ENCODE measurements at regions not wholly inside any gene's neighbourhood (a gene's known extent, or its start where the extent isn't known, plus 50 kb on each side); places are given as distances from the start of the nearest gene placed in this dataset.
"Not testable (repeated sequence)": the region's sequence is repeated elsewhere in the genome, so short reads cannot be mapped to it uniquely, and the experiment has no call there.

- H3K36me3 Mint-ChIP-seq (ENCODE audit: low read depth); H3K27ac Mint-ChIP-seq; H3K4me1 Mint-ChIP-seq; H3K4me3 Mint-ChIP-seq; ATAC-seq (replicated peaks); H3K9me3 Mint-ChIP-seq: not testable (repeated sequence)
- H3K27me3 Mint-ChIP-seq = peaks cover 15% of the 10 kb centered on the region
Measured at GRCh38 chr20:48516196-48516595, 311.6 kb downstream of the PREX1 start.

GRCh38 chr20:48514577-48514976 is 313.2 kb downstream of the PREX1 start:
- not testable (repeated sequence) for H3K4me3 Mint-ChIP-seq; H3K27ac Mint-ChIP-seq; H3K9me3 Mint-ChIP-seq; H3K4me1 Mint-ChIP-seq; H3K36me3 Mint-ChIP-seq (ENCODE audit: low read depth); ATAC-seq (replicated peaks)
- H3K27me3 Mint-ChIP-seq = peaks cover 17% of the 10 kb centered on the region

DNA sequence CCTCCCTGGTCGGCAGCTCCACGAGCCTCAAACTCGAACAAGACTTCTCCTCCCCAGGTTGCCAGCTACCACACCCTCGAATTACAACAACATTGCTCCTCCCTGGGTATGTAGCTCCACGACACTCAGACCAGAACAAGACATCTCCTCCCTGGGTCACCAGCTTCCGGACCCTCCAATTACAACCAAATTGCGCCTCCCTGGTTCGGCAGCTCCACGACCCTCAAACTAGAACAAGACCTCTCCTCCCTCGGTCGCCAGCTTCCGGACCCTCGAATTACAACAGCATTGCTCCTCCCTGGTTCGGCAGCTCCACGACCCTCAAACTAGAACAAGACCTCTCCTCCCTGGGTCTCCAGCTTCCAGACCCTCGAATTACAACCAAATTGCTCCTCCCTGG is 315.3 kb downstream of the PREX1 start:
- not testable (repeated sequence) for H3K27ac Mint-ChIP-seq; H3K4me1 Mint-ChIP-seq; H3K4me3 Mint-ChIP-seq; H3K9me3 Mint-ChIP-seq; H3K36me3 Mint-ChIP-seq (ENCODE audit: low read depth); ATAC-seq (replicated peaks)
- peaks cover 16% of the 10 kb centered on the region for H3K27me3 Mint-ChIP-seq

GRCh38 chr20:48505066-48505465 is 322.7 kb downstream of the PREX1 start:
- not testable (repeated sequence) for H3K4me1 Mint-ChIP-seq; H3K9me3 Mint-ChIP-seq; H3K27me3 Mint-ChIP-seq; ATAC-seq (replicated peaks); H3K27ac Mint-ChIP-seq; H3K4me3 Mint-ChIP-seq; H3K36me3 Mint-ChIP-seq (ENCODE audit: low read depth)

- Mint-ChIP-seq H3K4me1 (no peaks in the 10 kb centered on the region), H3K27ac (no peak overlapping the region), H3K27me3 (peaks cover 6% of the 10 kb centered on the region), H3K9me3 (no peaks in the 10 kb centered on the region), H3K36me3 (ENCODE audit: low read depth) (no peaks in the 10 kb centered on the region), H3K4me3 (no peak overlapping the region)
- no peak for ATAC-seq (replicated peaks)
Measured at GRCh38 chr20:48503166-48503815, 324.5 kb downstream of the PREX1 start.

- no peak overlapping the region for H3K4me3 Mint-ChIP-seq
- H3K9me3 Mint-ChIP-seq = no peaks in the 10 kb centered on the region
- H3K27ac Mint-ChIP-seq = no peak overlapping the region
- no peak for ATAC-seq (replicated peaks)
- no peaks in the 10 kb centered on the region for H3K36me3 Mint-ChIP-seq (ENCODE audit: low read depth)
- no peaks in the 10 kb centered on the region for H3K4me1 Mint-ChIP-seq
- peaks cover 6% of the 10 kb centered on the region for H3K27me3 Mint-ChIP-seq
Measured at GRCh38 chr20:48502758-48503157, 325.0 kb downstream of the PREX1 start.

GRCh38 chr20:48502016-48502415 is 325.8 kb downstream of the PREX1 start:
- no peak for ATAC-seq (replicated peaks)
- H3K4me1 Mint-ChIP-seq = no peaks in the 10 kb centered on the region
- no peak overlapping the region for H3K27ac Mint-ChIP-seq
- H3K36me3 Mint-ChIP-seq (ENCODE audit: low read depth) = no peaks in the 10 kb centered on the region
- peaks cover 6% of the 10 kb centered on the region for H3K27me3 Mint-ChIP-seq
- no peak overlapping the region for H3K4me3 Mint-ChIP-seq
- no peaks in the 10 kb centered on the region for H3K9me3 Mint-ChIP-seq

DNA sequence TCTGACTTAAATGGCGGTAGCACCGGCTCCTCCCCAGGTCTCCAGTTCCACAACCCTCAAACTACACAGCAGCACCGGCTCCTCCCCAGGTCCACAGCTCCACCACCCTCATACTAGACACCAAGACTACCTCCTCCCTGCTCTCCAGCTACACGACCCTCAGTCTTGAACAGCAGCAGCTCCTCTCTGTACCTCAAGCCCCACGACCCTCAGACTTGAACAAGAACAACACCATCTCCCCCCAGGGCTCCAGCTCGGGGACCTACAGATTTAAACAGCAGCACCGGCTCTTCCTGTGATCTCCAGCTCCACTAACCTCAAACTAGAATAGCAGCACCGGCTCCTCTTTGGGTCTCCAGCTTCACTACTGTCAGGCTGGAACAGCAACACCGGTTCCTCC is 326.9 kb downstream of the PREX1 start:
- H3K9me3 Mint-ChIP-seq; H3K27ac Mint-ChIP-seq; ATAC-seq (replicated peaks); H3K36me3 Mint-ChIP-seq (ENCODE audit: low read depth); H3K4me3 Mint-ChIP-seq; H3K27me3 Mint-ChIP-seq; H3K4me1 Mint-ChIP-seq: not testable (repeated sequence)

- ATAC-seq (replicated peaks); H3K9me3 Mint-ChIP-seq: not testable (repeated sequence)
Measured at GRCh38 chr20:48498939-48499338, 328.9 kb downstream of the PREX1 start.

GRCh38 chr20:48498125-48498524 is 329.7 kb downstream of the PREX1 start:
- H3K27ac Mint-ChIP-seq; H3K36me3 Mint-ChIP-seq (ENCODE audit: low read depth); H3K4me3 Mint-ChIP-seq; H3K27me3 Mint-ChIP-seq; ATAC-seq (replicated peaks); H3K9me3 Mint-ChIP-seq; H3K4me1 Mint-ChIP-seq: not testable (repeated sequence)

More at GRCh38 chr20:48498939-48499338, 328.9 kb downstream of the PREX1 start:
- H3K4me3 Mint-ChIP-seq; H3K27me3 Mint-ChIP-seq; H3K27ac Mint-ChIP-seq; H3K4me1 Mint-ChIP-seq; H3K36me3 Mint-ChIP-seq (ENCODE audit: low read depth): not testable (repeated sequence)

- H3K4me1 Mint-ChIP-seq = no peaks in the 10 kb centered on the region
Measured at GRCh38 chr20:48493966-48494365, 333.8 kb downstream of the PREX1 start.

DNA sequence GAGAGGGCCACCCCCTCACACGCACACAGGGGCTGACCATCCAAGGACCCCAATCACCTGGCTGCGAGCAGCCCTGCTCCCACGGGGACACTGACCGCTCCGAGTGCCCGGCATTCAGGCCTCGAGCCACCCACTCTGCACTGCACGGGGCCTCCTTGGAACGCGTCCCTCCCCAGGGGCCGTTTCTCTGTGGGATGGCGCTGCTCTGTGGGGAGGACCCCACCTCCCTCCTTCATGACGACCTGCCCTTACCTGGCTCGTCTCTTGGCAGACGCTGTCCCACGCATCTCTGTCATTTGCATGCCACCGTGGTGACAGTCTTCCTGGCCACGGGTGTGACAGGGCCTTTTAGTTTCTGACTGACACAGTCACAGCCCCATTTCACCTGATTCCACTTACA is 334.5 kb downstream of the PREX1 start:
- ATAC-seq (replicated peaks); H3K4me1 Mint-ChIP-seq; H3K36me3 Mint-ChIP-seq (ENCODE audit: low read depth); H3K9me3 Mint-ChIP-seq; H3K27ac Mint-ChIP-seq; H3K4me3 Mint-ChIP-seq: not testable (repeated sequence)
- peaks cover 21% of the 10 kb centered on the region for H3K27me3 Mint-ChIP-seq

More at GRCh38 chr20:48493966-48494365, 333.8 kb downstream of the PREX1 start:
- H3K27ac Mint-ChIP-seq = no peak overlapping the region
- no peaks in the 10 kb centered on the region for H3K9me3 Mint-ChIP-seq
- H3K4me3 Mint-ChIP-seq = no peak overlapping the region
- H3K36me3 Mint-ChIP-seq (ENCODE audit: low read depth) = no peaks in the 10 kb centered on the region
- peaks cover 17% of the 10 kb centered on the region for H3K27me3 Mint-ChIP-seq
- no peak for ATAC-seq (replicated peaks)

DNA sequence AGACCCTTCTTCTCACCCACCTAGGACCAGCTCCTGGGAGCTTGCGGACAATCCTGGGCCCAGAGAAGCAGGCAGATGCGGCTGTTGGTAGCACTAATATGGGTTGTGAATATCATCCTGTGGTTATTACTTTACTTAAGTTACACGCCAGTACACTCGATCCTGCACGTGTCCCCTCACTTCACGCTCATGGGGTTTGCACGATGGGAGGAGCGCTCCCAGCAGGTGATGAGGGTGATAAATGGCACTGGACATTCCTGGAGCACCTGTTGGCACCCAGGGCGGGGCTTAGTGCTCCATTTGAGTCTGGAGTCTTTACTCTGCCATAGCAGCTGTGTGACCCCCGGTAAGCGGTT is 335.1 kb downstream of the PREX1 start:
- no peaks in the 10 kb centered on the region for H3K36me3 Mint-ChIP-seq (ENCODE audit: low read depth)
- no peaks in the 10 kb centered on the region for H3K4me1 Mint-ChIP-seq
- H3K4me3 Mint-ChIP-seq = no peak overlapping the region
- H3K27ac Mint-ChIP-seq = no peak overlapping the region
- no peak for ATAC-seq (replicated peaks)
- H3K27me3 Mint-ChIP-seq = peaks cover 21% of the 10 kb centered on the region
- H3K9me3 Mint-ChIP-seq = no peaks in the 10 kb centered on the region

GRCh38 chr20:48492015-48492714 is 335.6 kb downstream of the PREX1 start:
- Mint-ChIP-seq H3K9me3 (no peaks in the 10 kb centered on the region), H3K4me1 (no peaks in the 10 kb centered on the region), H3K36me3 (ENCODE audit: low read depth) (no peaks in the 10 kb centered on the region), H3K27me3 (peaks cover 21% of the 10 kb centered on the region), H3K4me3 (no peak overlapping the region), H3K27ac (no peak overlapping the region)
- ATAC-seq (replicated peaks) = no peak

- H3K4me3 Mint-ChIP-seq = no peak overlapping the region
- no peaks in the 10 kb centered on the region for H3K9me3 Mint-ChIP-seq
- no peaks in the 10 kb centered on the region for H3K4me1 Mint-ChIP-seq
- ATAC-seq (replicated peaks) = no peak
- no peak overlapping the region for H3K27ac Mint-ChIP-seq
- peaks cover 30% of the 10 kb centered on the region for H3K27me3 Mint-ChIP-seq
- H3K36me3 Mint-ChIP-seq (ENCODE audit: low read depth) = no peaks in the 10 kb centered on the region
Measured at GRCh38 chr20:48490961-48491831, 336.6 kb downstream of the PREX1 start.

Data from activated T-helper 17 cell treated with anti-CD3 and anti-CD28 coated beads, Interleukin-2, amount 50 U/mL, for 72 hours (primary cell).